H1 (cell line): ENCODE measurements at regions not wholly inside any gene's neighbourhood (a gene's known extent, or its start where the extent isn't known, plus 50 kb on each side); places are given as distances from the start of the nearest gene placed in this dataset.

Source experiments
- CTCF ChIA-PET: fragments of 300-600 bp; sonication (Branson Sonifier 250); formaldehyde crosslinking; loops from one replicate; lab custom pipeline; 2021; ENCODE audit not compliant: partially characterized antibody; lab: Charles Lee
- POLR2A ChIA-PET: fragments of 300-600 bp; sonication (Branson Sonifier 250); formaldehyde crosslinking; loops from one replicate; lab custom pipeline; 2021; ENCODE audit warnings: inconsistent platforms; ENCODE audit not compliant: partially characterized antibody; lab: Charles Lee
- DNase-seq, 2 experiments: peaks; one replicate each; pipeline versions ENCODE4 v3.0.0 to v3.0.0-alpha.2; 2010 to 2022; ENCODE audit warnings: low spot score in 2 of 2, low read depth in 1 of 2, mixed read lengths in 1 of 2
- FAIRE-seq: peaks from 2 replicates; lab custom pipeline; 2011; peaks lifted over from hg19 to GRCh38; lab: Jason Lieb, UNC
- H2AFZ ChIP-seq: 2 replicates; pipeline ENCODE4 v1.8.1; 2012; ENCODE audit warnings: low read length, inconsistent platforms
- H2AK5ac ChIP-seq: 2 replicates; pipeline ENCODE4 v1.6.1; 2013; ENCODE audit warnings: low read depth, low read length
- H2BK120ac ChIP-seq: replicated peaks from 2 replicates; pipeline ENCODE3; 2013; ENCODE audit warnings: low read depth, low read length, inconsistent platforms
- H2BK12ac ChIP-seq: 2 replicates; pipeline ENCODE4 v1.6.1; 2013; ENCODE audit warnings: low read depth, low read length
- H2BK15ac ChIP-seq: 2 replicates; pipeline ENCODE4 v1.6.1; 2013; ENCODE audit warnings: low read length
- H2BK20ac ChIP-seq: 2 replicates; pipeline ENCODE4 v1.6.1; 2013; ENCODE audit warnings: low read length
- H2BK5ac ChIP-seq: 2 replicates; pipeline ENCODE4 v1.6.1; 2013; ENCODE audit warnings: low read depth, low read length
- H3K14ac ChIP-seq: 2 replicates; pipeline ENCODE4 v1.6.1; 2013; ENCODE audit warnings: inconsistent platforms; ENCODE audit not compliant: insufficient read length
- H3K18ac ChIP-seq: 2 replicates; pipeline ENCODE4 v1.6.1; 2013; ENCODE audit warnings: low read length; ENCODE audit errors: extremely low read depth
- H3K23ac ChIP-seq: 2 replicates; pipeline ENCODE4 v1.6.1; 2013; ENCODE audit warnings: inconsistent platforms; ENCODE audit not compliant: insufficient read length
- H3K23me2 ChIP-seq: 2 replicates; pipeline ENCODE4 v1.6.1; 2013; ENCODE audit warnings: low read depth, low read length
- H3K27ac ChIP-seq: 2 replicates; pipeline ENCODE4 v1.6.1; 2011; ENCODE audit warnings: low read depth, low read length, inconsistent platforms
- H3K27me3 ChIP-seq, 4 experiments: replicated peaks in 1 of 4; 1 replicate in 1 of 4; 2 replicates in 3 of 4; pipeline versions ENCODE4 v1.6.1 to v1.8.1; 2011 to 2013; ENCODE audit warnings: low read length in 3 of 4, mild to moderate bottlenecking in 3 of 4, inconsistent platforms in 2 of 4, mixed read lengths in 2 of 4, moderate library complexity in 1 of 4; ENCODE audit not compliant: control insufficient read depth in 3 of 4, insufficient read depth in 3 of 4; ENCODE audit errors: extremely low read depth in 1 of 4
- H3K36me3 ChIP-seq, 4 experiments: 2 replicates each; pipeline versions ENCODE4 v1.6.1 to v1.8.1; 2011 to 2013; ENCODE audit warnings: mild to moderate bottlenecking in 4 of 4, low read length in 3 of 4, moderate library complexity in 2 of 4, control low read depth in 1 of 4, inconsistent platforms in 1 of 4; ENCODE audit not compliant: insufficient read depth in 4 of 4, control insufficient read depth in 2 of 4
- H3K4ac ChIP-seq: replicated peaks from 2 replicates; pipeline ENCODE3; 2013; ENCODE audit warnings: low read length, low read depth, mixed read lengths, inconsistent platforms; ENCODE audit not compliant: insufficient read length
- H3K4me1 ChIP-seq, 4 experiments: replicated peaks in 1 of 4; 1 replicate in 1 of 4; 2 replicates in 3 of 4; pipeline versions ENCODE4 v1.6.1 to v1.8.1; 2011 to 2013; ENCODE audit warnings: low read length in 3 of 4, inconsistent platforms in 2 of 4, mixed read lengths in 1 of 4; ENCODE audit not compliant: insufficient read depth in 4 of 4, control insufficient read depth in 3 of 4
- H3K4me2 ChIP-seq, 2 experiments: 2 replicates each; pipeline versions ENCODE4 v1.6.1 to v1.8.1; 2011 to 2013; ENCODE audit warnings: low read depth in 2 of 2, low read length in 2 of 2, control low read depth in 1 of 2, inconsistent platforms in 1 of 2, mild to moderate bottlenecking in 1 of 2; ENCODE audit not compliant: insufficient read depth in 1 of 2
- H3K4me3 ChIP-seq, 4 experiments: fragments of 200-600, 300-600 bp in 1 of 4; sonication (generic), shearing (Covaris generic), sonication (Bioruptor Twin) in 1 of 4; 2 replicates each; pipeline versions ENCODE4 v1.5.1 to v1.8.1; 2011 to 2016; ENCODE audit warnings: low read length in 4 of 4, low read depth in 3 of 4, control low read depth in 2 of 4, inconsistent platforms in 2 of 4, mild to moderate bottlenecking in 2 of 4, mixed read lengths in 1 of 4, moderate library complexity in 1 of 4; ENCODE audit not compliant: insufficient read depth in 2 of 4; ENCODE audit errors: extremely low read depth in 1 of 4
- H3K56ac ChIP-seq: replicated peaks from 2 replicates; pipeline ENCODE3; 2013; ENCODE audit warnings: low read depth, mild to moderate bottlenecking, mixed read lengths, low read length, inconsistent platforms; ENCODE audit not compliant: insufficient read length
- H3K79me1 ChIP-seq: 2 replicates; pipeline ENCODE4 v1.6.1; 2013; ENCODE audit warnings: low read depth, low read length, control low read depth
- H3K79me2 ChIP-seq, 2 experiments: 2 replicates each; pipeline versions ENCODE4 v1.6.1 to v1.8.1; 2012 to 2013; ENCODE audit warnings: low read length in 2 of 2, mild to moderate bottlenecking in 2 of 2, inconsistent platforms in 1 of 2; ENCODE audit not compliant: insufficient read depth in 2 of 2, control insufficient read depth in 1 of 2
- H3K9ac ChIP-seq, 4 experiments: replicated peaks in 1 of 4; 1 replicate in 1 of 4; 2 replicates in 3 of 4; pipeline versions ENCODE4 v1.6.1 to v1.8.1; 2011 to 2013; ENCODE audit warnings: low read depth in 3 of 4, low read length in 3 of 4, control low read depth in 2 of 4, mild to moderate bottlenecking in 2 of 4, moderate library complexity in 2 of 4, inconsistent platforms in 1 of 4; ENCODE audit errors: extremely low read depth in 1 of 4
- H3K9me3 ChIP-seq, 2 experiments: 2 replicates each; pipeline versions ENCODE4 v1.6.1 to v1.8.1; 2012 to 2013; ENCODE audit warnings: mild to moderate bottlenecking in 2 of 2, moderate library complexity in 2 of 2, control low read depth in 1 of 2, inconsistent platforms in 1 of 2, low read depth in 1 of 2, low read length in 1 of 2, mixed read lengths in 1 of 2; ENCODE audit not compliant: insufficient read depth in 2 of 2
- H4K20me1 ChIP-seq, 2 experiments: replicated peaks in 1 of 2; 2 replicates each; pipeline versions ENCODE3 to v1.8.1; 2011 to 2013; ENCODE audit warnings: inconsistent platforms in 2 of 2, low read length in 2 of 2, mild to moderate bottlenecking in 1 of 2; ENCODE audit not compliant: insufficient read depth in 2 of 2, control insufficient read depth in 1 of 2
- H4K5ac ChIP-seq: 2 replicates; pipeline ENCODE4 v1.6.1; 2013; ENCODE audit warnings: low read length, low read depth, mixed read lengths, inconsistent platforms; ENCODE audit not compliant: insufficient read length
- H4K8ac ChIP-seq: 2 replicates; pipeline ENCODE4 v1.8.0; 2013; ENCODE audit warnings: mild to moderate bottlenecking, moderate library complexity, low read length, inconsistent platforms; ENCODE audit not compliant: insufficient read depth; ENCODE audit errors: extremely low read depth
- H4K91ac ChIP-seq: replicated peaks from 2 replicates; pipeline ENCODE3; 2013; ENCODE audit warnings: low read length, mixed read lengths, inconsistent platforms; ENCODE audit not compliant: insufficient read length
- CBX8 ChIP-seq: fragments of 300-800, 300-1000 bp; sonication (generic); IDR thresholded peaks from 2 replicates; pipeline ENCODE4 v1.7.1; 2016; ENCODE audit warnings: low read depth, low read length, borderline replicate concordance
- E2F6 ChIP-seq: IDR thresholded peaks from 2 replicates; pipeline ENCODE4 v1.6.1; 2012; ENCODE audit warnings: inconsistent platforms
- EP300 ChIP-seq, 2 experiments: IDR thresholded peaks; 1 replicate in 1 of 2; 2 replicates in 1 of 2; pipeline ENCODE4 v1.6.1; 2011 to 2012; ENCODE audit warnings: low read depth in 2 of 2, low read length in 2 of 2, mild to moderate bottlenecking in 2 of 2, borderline replicate concordance in 1 of 2, inconsistent platforms in 1 of 2, moderate library complexity in 1 of 2
- KDM1A ChIP-seq: fragments of 200-600, 300-600 bp; sonication (generic); IDR thresholded peaks from 2 replicates; pipeline ENCODE4 v1.7.1; 2016; ENCODE audit warnings: mild to moderate bottlenecking, low read length, borderline replicate concordance
- RAD21 ChIP-seq, 2 experiments: IDR thresholded peaks in 1 of 2; conservative IDR thresholded peaks in 1 of 2; 2 replicates each; pipeline ENCODE4 v1.6.1; 2011; ENCODE audit warnings: low read depth in 2 of 2, low read length in 2 of 2, improper control_type of control experiment in 1 of 2, inconsistent platforms in 1 of 2, mild to moderate bottlenecking in 1 of 2, moderate library complexity in 1 of 2
- WGBS, 2 experiments: shearing (Covaris generic) in 1 of 2; methylation state at CpG; one replicate each; pipeline versions ENCODE4 v1.1.6 to v1.1.7; 2013 to 2015; ENCODE audit warnings: low lambda C conversion rate in 2 of 2, mixed read lengths in 2 of 2, inconsistent platforms in 1 of 2, low coverage in 1 of 2, missing lambda C conversion rate in 1 of 2; ENCODE audit not compliant: insufficient replicate concordance in 2 of 2, insufficient coverage in 1 of 2, insufficient read length in 1 of 2; ENCODE audit errors: extremely low coverage in 1 of 2, missing lambda C conversion rate in 1 of 2; 5-methylcytosine and 5-hydroxymethylcytosine counted together

- H2BK20ac ChIP-seq, result no peak overlapping the region
- no peak overlapping the region for H3K14ac ChIP-seq
- no peak overlapping the region for H3K23ac ChIP-seq
- ChIA-PET CTCF (no interaction called here), POLR2A (no interaction called here)
- H2AFZ ChIP-seq, result no peak overlapping the region
- H3K27ac ChIP-seq, result no peak overlapping the region
- no peaks in the 10 kb centered on the region for H3K27me3 ChIP-seq
- H3K4me2 ChIP-seq, result no peak overlapping the region
- H3K79me2 ChIP-seq, result no peaks in the 10 kb centered on the region
- H3K23me2 ChIP-seq, result no peaks in the 10 kb centered on the region; the same call in 1 of the 2 replicates
- H2AK5ac ChIP-seq, result no peak overlapping the region
- FAIRE-seq, result no peak
- no peaks in the 10 kb centered on the region for H3K79me1 ChIP-seq
- no peaks in the 10 kb centered on the region for H3K36me3 ChIP-seq
- H2BK120ac ChIP-seq, result no peak overlapping the region
- TF ChIP-seq EP300 (IDR thresholded peaks at IDR 0.05; ENCODE audit: borderline replicate concordance in 1 of 2, low read depth in 2 of 2, low read length in 2 of 2) (no peak), CBX8 (no peak), RAD21 (IDR thresholded peaks at IDR 0.05 in 1 of 2, conservative IDR thresholded peaks at IDR 0.05 in 1 of 2; ENCODE audit: low read depth in 2 of 2, low read length in 2 of 2) (no peak), E2F6 (no peak), KDM1A (0 out of 2 replicates have a peak, but pooled peaks have one; percentile 53)
- H2BK15ac ChIP-seq, result no peak overlapping the region
- no peak overlapping the region for H4K8ac ChIP-seq
- no peak overlapping the region for H3K4ac ChIP-seq
- no peak overlapping the region for H2BK5ac ChIP-seq
- H4K91ac ChIP-seq, result no peak overlapping the region
- peaks cover 0 to 4% (median 0%) of the 10 kb centered on the region in 4 experiments; a peak in 2 of 7 replicates for H3K4me1 ChIP-seq
- no peak overlapping the region for H4K5ac ChIP-seq
- no peak overlapping the region for H3K56ac ChIP-seq
- no peak overlapping the region for H2BK12ac ChIP-seq
- no peak for DNase-seq
- no peak overlapping the region for H3K4me3 ChIP-seq
- no peaks in the 10 kb centered on the region for H3K9me3 ChIP-seq
- 86% methylated on average over 2 of the region's 3 CpGs; no CpG with 5 or more reads in 1 of the 2 experiments for WGBS, 2 experiments
- no peak overlapping the region for H3K9ac ChIP-seq
- H4K20me1 ChIP-seq, result no peaks in the 10 kb centered on the region
- H3K18ac ChIP-seq, result no peak overlapping the region
Measured at GRCh38 chr1:29916656-29917369, 680.5 kb downstream of the PTPRU start.
